ENCODE measurements at regions not wholly inside any gene's neighbourhood (a gene's known extent, or its start where the extent isn't known, plus 50 kb on each side); places are given as distances from the start of the nearest gene placed in this dataset.

DNA sequence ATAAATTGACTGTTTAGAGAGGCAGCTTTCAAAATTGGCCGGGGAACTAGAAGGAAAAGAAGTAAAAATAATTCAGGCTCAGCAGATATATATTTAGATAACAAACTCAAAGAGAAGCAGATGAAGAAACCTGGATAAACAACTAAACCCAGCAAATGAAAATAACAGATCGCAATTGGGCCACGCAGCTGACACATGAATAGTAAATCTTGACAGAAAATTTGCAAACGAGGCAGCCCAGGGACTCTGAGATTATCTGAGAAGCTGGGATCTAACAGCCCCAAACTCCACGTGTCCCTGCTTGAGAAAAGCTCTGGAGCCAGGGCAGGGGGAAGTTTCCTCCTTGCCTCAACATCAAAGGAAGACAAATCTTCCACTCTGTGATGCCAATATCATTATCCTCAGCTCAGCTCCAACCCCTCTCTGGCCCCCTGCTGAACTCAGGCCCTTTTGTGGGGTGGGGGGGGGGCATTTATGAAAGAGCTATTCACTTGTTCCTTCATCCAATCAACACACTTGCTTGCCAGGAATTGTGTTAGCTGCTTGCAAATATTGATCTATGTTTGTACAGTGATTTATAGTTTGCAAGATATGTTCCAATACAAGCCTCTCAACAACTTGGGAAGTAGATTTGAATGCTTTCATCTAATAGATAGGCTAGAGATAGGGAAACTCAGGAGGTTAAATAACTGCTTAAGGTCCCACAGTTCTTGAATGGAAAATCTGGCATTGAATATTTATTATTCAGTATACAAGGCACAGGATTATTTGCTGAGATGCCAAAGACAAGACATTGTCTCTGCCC, 72.5 kb upstream of the C11orf87 start:
- Histone ChIP-seq H3K79me1 (ENCODE audit: low read depth, low read length) (no peaks in the 10 kb centered on the region), H3K9ac (replicated peaks in 1 of 4; ENCODE audit: extremely low read depth in 1 of 4, low read depth in 3 of 4, low read length in 3 of 4) (no peak overlapping the region), H3K4me2 (ENCODE audit: insufficient read depth in 1 of 2, low read depth in 2 of 2, low read length in 2 of 2) (no peak overlapping the region), H2AK5ac (ENCODE audit: low read depth, low read length) (no peak overlapping the region), H2BK20ac (ENCODE audit: low read length) (no peak overlapping the region), H3K56ac (replicated peaks; ENCODE audit: insufficient read length, low read depth, low read length) (no peak overlapping the region), H4K20me1 (replicated peaks in 1 of 2; ENCODE audit: control insufficient read depth in 1 of 2, insufficient read depth in 2 of 2, low read length in 2 of 2) (no peaks in the 10 kb centered on the region), H2BK15ac (ENCODE audit: low read length) (no peak overlapping the region), H3K14ac (ENCODE audit: insufficient read length) (no peak overlapping the region), H4K8ac (ENCODE audit: extremely low read depth, insufficient read depth, low read length) (no peak overlapping the region), H3K36me3 (ENCODE audit: control insufficient read depth in 2 of 4, insufficient read depth in 4 of 4, low read length in 3 of 4) (no peaks in the 10 kb centered on the region), H2AFZ (ENCODE audit: low read length) (no peak overlapping the region), H3K27ac (ENCODE audit: low read depth, low read length) (no peak overlapping the region), H3K79me2 (ENCODE audit: control insufficient read depth in 1 of 2, insufficient read depth in 2 of 2, low read length in 2 of 2) (no peaks in the 10 kb centered on the region), H2BK12ac (ENCODE audit: low read depth, low read length) (no peak overlapping the region), H3K4me3 (ENCODE audit: extremely low read depth in 1 of 4, insufficient read depth in 2 of 4, low read depth in 3 of 4, low read length in 4 of 4) (no peak overlapping the region), H3K4ac (replicated peaks; ENCODE audit: insufficient read length, low read depth, low read length) (no peak overlapping the region), H3K4me1 (replicated peaks in 1 of 4; ENCODE audit: control insufficient read depth in 3 of 4, insufficient read depth in 4 of 4, low read length in 3 of 4) (no peaks in the 10 kb centered on the region), H3K23me2 (ENCODE audit: low read depth, low read length) (no peaks in the 10 kb centered on the region; the same call in 1 of the 2 replicates), H2BK5ac (ENCODE audit: low read depth, low read length) (no peak overlapping the region), H3K27me3 (replicated peaks in 1 of 4; ENCODE audit: control insufficient read depth in 3 of 4, extremely low read depth in 1 of 4, insufficient read depth in 3 of 4, low read length in 3 of 4) (no peaks in the 10 kb centered on the region), H3K23ac (ENCODE audit: insufficient read length) (no peak overlapping the region), H3K18ac (ENCODE audit: extremely low read depth, low read length) (no peak overlapping the region), H3K9me3 (ENCODE audit: insufficient read depth in 2 of 2, low read depth in 1 of 2, low read length in 1 of 2) (no peaks in the 10 kb centered on the region; a peak in 1 of 4 replicates), H4K5ac (ENCODE audit: insufficient read length, low read depth, low read length) (no peak overlapping the region), H2BK120ac (replicated peaks; ENCODE audit: low read depth, low read length) (no peak overlapping the region), H4K91ac (replicated peaks; ENCODE audit: insufficient read length, low read length) (no peak overlapping the region)
- POLR2A ChIA-PET (ENCODE audit: partially characterized antibody): no interaction called here
- WGBS, 2 experiments (ENCODE audit: extremely low coverage in 1 of 2, insufficient coverage in 1 of 2, insufficient read length in 1 of 2, insufficient replicate concordance in 2 of 2, low coverage in 1 of 2, low lambda C conversion rate in 2 of 2, missing lambda C conversion rate in 1 of 2): 82% methylated on average over 5 of the region's 5 CpGs; no CpG with 5 or more reads in 1 of the 2 experiments
- CTCF ChIA-PET (ENCODE audit: partially characterized antibody): no interaction called here
- no peak for FAIRE-seq
- DNase-seq (ENCODE audit: low read depth in 1 of 2, low spot score in 2 of 2): no peak
- TF ChIP-seq SIN3A (conservative IDR thresholded peaks at IDR 0.05 in 1 of 2, IDR thresholded peaks at IDR 0.05 in 1 of 2; ENCODE audit: low read depth in 1 of 2, low read length in 2 of 2) (no peak), EGR1 (IDR thresholded peaks at IDR 0.05; ENCODE audit: borderline replicate concordance, low read depth, low read length) (no peak), RXRA (IDR thresholded peaks at IDR 0.05; ENCODE audit: insufficient read depth, low read depth, low read length) (no peak), POU5F1 (IDR thresholded peaks at IDR 0.05; ENCODE audit: low read depth, low read length) (no peak), EZH2 (IDR thresholded peaks at IDR 0.05; ENCODE audit: low read depth, low read length, severe bottlenecking) (no peak), TBP (IDR thresholded peaks at IDR 0.05; ENCODE audit: low read depth, low read length) (no peak), CTBP2 (IDR thresholded peaks at IDR 0.05; ENCODE audit: borderline replicate concordance, insufficient read depth, insufficient read length, low read length) (no peak), SP4 (IDR thresholded peaks at IDR 0.05; ENCODE audit: low read length) (no peak), CBX5 (IDR thresholded peaks at IDR 0.05; ENCODE audit: low read depth, low read length) (no peak)
- TF ChIP-seq, protein P1, sequence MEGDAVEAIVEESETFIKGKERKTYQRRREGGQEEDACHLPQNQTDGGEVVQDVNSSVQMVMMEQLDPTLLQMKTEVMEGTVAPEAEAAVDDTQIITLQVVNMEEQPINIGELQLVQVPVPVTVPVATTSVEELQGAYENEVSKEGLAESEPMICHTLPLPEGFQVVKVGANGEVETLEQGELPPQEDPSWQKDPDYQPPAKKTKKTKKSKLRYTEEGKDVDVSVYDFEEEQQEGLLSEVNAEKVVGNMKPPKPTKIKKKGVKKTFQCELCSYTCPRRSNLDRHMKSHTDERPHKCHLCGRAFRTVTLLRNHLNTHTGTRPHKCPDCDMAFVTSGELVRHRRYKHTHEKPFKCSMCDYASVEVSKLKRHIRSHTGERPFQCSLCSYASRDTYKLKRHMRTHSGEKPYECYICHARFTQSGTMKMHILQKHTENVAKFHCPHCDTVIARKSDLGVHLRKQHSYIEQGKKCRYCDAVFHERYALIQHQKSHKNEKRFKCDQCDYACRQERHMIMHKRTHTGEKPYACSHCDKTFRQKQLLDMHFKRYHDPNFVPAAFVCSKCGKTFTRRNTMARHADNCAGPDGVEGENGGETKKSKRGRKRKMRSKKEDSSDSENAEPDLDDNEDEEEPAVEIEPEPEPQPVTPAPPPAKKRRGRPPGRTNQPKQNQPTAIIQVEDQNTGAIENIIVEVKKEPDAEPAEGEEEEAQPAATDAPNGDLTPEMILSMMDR (IDR thresholded peaks at IDR 0.05; ENCODE audit: control extremely low read depth in 1 of 3, insufficient read depth in 1 of 3, low read depth in 1 of 3, low read length in 3 of 3): no peak
